ENCODE measurements at regions not wholly inside any gene's neighbourhood (a gene's known extent, or its start where the extent isn't known, plus 50 kb on each side); places are given as distances from the start of the nearest gene placed in this dataset.

DNA sequence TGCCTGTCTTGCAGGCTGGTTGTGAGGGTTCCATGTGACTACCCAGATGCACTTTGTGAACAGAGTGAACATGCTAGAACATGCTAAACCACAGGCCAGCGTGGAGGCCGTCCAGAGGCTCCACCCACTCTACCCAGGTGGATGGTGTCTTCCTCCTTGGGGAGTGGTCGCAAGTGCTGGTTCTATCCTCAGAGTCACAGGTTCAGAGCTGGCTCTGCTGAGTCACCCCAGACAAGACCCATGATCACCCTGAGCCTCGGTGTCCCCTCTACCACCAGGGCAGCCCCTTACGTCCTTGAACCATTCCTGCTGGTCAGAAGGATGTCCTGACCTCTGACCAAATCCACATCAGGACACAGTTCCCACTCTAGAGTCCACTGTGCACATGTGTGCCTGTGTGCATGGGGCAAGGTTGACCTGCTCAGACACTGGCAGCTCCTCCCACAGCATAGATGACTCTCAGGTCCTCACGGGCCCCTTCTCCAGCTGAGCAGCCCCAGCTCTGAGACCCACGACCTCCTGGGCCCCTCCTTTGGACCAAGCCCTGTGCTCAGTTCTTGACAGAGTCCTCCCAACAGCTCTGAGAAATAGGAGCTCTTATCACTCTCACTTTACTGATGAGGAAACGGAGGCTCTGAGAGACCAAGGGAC, 391.8 kb downstream of the MATN1 start:
- TF ChIP-seq, protein P1, sequence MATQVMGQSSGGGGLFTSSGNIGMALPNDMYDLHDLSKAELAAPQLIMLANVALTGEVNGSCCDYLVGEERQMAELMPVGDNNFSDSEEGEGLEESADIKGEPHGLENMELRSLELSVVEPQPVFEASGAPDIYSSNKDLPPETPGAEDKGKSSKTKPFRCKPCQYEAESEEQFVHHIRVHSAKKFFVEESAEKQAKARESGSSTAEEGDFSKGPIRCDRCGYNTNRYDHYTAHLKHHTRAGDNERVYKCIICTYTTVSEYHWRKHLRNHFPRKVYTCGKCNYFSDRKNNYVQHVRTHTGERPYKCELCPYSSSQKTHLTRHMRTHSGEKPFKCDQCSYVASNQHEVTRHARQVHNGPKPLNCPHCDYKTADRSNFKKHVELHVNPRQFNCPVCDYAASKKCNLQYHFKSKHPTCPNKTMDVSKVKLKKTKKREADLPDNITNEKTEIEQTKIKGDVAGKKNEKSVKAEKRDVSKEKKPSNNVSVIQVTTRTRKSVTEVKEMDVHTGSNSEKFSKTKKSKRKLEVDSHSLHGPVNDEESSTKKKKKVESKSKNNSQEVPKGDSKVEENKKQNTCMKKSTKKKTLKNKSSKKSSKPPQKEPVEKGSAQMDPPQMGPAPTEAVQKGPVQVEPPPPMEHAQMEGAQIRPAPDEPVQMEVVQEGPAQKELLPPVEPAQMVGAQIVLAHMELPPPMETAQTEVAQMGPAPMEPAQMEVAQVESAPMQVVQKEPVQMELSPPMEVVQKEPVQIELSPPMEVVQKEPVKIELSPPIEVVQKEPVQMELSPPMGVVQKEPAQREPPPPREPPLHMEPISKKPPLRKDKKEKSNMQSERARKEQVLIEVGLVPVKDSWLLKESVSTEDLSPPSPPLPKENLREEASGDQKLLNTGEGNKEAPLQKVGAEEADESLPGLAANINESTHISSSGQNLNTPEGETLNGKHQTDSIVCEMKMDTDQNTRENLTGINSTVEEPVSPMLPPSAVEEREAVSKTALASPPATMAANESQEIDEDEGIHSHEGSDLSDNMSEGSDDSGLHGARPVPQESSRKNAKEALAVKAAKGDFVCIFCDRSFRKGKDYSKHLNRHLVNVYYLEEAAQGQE (IDR thresholded peaks at IDR 0.05): no peak
- no peak for TF ChIP-seq CEBPB (IDR thresholded peaks at IDR 0.05)
- no peak for TF ChIP-seq POLR2A (IDR thresholded peaks at IDR 0.05; ENCODE audit: low read length)
- TF ChIP-seq CTCF (IDR thresholded peaks at IDR 0.05): no peak
- TF ChIP-seq MYC (IDR thresholded peaks at IDR 0.05; ENCODE audit: borderline replicate concordance, low read length): no peak
